Brain microvascular endothelial cell (primary cell): ENCODE measurements at regions not wholly inside any gene's neighbourhood (a gene's known extent, or its start where the extent isn't known, plus 50 kb on each side); places are given as distances from the start of the nearest gene placed in this dataset.

Source experiments
- DNase-seq: peaks from one replicate; pipeline ENCODE4 v3.0.0-alpha.2; 2020
- H3K27ac ChIP-seq: fragments of 250-450 bp; sonication (Bioruptor Pico); 2 replicates; pipeline ENCODE4 v1.5.1; 2020; ENCODE audit warnings: mild to moderate bottlenecking, moderate library complexity
- H3K27me3 ChIP-seq: fragments of 250-450 bp; sonication (Bioruptor Pico); replicated peaks from 2 replicates; pipeline ENCODE4 v1.5.1; 2020; ENCODE audit warnings: mild to moderate bottlenecking
- H3K36me3 ChIP-seq: fragments of 250-450 bp; sonication (Bioruptor Pico); replicated peaks from 2 replicates; pipeline ENCODE4 v1.5.1; 2020; ENCODE audit warnings: mild to moderate bottlenecking
- H3K4me3 ChIP-seq: 2 replicates; pipeline ENCODE4 v1.5.1; 2011; ENCODE audit warnings: low read depth, mild to moderate bottlenecking, control low read depth, low read length, moderate library complexity
- in situ Hi-C: cut with HindIII; loops from 2 replicates; pipeline ENCODE4 v1.10.0; 2017; ENCODE audit warnings: low sequenced_read_pairs, low pct_ligation_motif_present
- TF ChIP-seq, protein P1 (sequence below): IDR thresholded peaks from 2 replicates; pipeline ENCODE4 v1.5.1; 2011; ENCODE audit warnings: low read depth, mild to moderate bottlenecking, moderate library complexity, low read length, control low read depth, inconsistent platforms; ENCODE audit errors: missing control alignments

DNA sequence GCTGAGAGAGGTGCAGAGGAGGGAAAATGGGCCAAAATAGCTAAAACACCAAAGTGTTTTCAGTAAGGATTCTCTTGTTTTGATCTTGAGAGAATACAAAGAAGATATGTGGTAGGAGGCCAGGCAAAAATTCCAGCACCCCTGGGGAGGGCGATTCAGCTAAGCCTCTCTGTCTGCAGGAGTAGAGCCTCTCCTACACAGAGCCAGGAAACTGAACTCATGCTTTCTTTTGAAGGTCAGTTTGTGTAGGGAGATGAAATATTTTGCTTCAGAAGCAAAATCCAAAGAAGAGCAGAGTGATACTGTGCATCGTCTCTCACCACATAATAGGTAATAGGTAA is 565.0 kb downstream of the FGF9 start:
- in situ Hi-C loops: no loop called here

DNA sequence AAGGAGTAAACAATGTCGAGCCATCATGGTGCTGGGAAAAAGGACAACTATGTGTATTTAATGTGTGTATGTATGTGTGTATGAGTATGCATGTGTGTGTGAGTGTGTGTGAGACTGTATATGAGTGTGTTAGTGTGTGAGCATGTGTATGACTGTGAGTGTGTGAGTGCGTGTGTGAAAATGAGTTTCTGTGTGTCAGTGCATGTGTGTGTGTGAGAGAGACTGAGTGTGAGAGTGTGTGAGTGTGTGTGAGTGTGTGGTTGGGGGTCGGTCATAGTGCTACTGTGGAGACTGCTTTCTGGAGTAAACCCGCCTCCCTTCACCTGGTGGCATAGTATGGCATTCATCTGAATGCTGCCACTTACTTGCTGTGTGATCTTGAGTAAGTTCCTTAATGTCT is 567.4 kb downstream of the FGF9 start:
- TF ChIP-seq, protein P1, sequence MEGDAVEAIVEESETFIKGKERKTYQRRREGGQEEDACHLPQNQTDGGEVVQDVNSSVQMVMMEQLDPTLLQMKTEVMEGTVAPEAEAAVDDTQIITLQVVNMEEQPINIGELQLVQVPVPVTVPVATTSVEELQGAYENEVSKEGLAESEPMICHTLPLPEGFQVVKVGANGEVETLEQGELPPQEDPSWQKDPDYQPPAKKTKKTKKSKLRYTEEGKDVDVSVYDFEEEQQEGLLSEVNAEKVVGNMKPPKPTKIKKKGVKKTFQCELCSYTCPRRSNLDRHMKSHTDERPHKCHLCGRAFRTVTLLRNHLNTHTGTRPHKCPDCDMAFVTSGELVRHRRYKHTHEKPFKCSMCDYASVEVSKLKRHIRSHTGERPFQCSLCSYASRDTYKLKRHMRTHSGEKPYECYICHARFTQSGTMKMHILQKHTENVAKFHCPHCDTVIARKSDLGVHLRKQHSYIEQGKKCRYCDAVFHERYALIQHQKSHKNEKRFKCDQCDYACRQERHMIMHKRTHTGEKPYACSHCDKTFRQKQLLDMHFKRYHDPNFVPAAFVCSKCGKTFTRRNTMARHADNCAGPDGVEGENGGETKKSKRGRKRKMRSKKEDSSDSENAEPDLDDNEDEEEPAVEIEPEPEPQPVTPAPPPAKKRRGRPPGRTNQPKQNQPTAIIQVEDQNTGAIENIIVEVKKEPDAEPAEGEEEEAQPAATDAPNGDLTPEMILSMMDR: no peak
- H3K4me3 ChIP-seq: no peak overlapping the region
- in situ Hi-C loops: no loop called here
- H3K36me3 ChIP-seq: no peaks in the 10 kb centered on the region
- no peaks in the 10 kb centered on the region for H3K27me3 ChIP-seq
- no peak overlapping the region for H3K27ac ChIP-seq
- DNase-seq: no peak

More for the DNA sequence above, 565.0 kb downstream of the FGF9 start:
- TF ChIP-seq, protein P1: no peak
- no peak overlapping the region for H3K27ac ChIP-seq
- H3K4me3 ChIP-seq: no peak overlapping the region
- no peaks in the 10 kb centered on the region for H3K27me3 ChIP-seq
- DNase-seq: no peak
- no peaks in the 10 kb centered on the region for H3K36me3 ChIP-seq

DNA sequence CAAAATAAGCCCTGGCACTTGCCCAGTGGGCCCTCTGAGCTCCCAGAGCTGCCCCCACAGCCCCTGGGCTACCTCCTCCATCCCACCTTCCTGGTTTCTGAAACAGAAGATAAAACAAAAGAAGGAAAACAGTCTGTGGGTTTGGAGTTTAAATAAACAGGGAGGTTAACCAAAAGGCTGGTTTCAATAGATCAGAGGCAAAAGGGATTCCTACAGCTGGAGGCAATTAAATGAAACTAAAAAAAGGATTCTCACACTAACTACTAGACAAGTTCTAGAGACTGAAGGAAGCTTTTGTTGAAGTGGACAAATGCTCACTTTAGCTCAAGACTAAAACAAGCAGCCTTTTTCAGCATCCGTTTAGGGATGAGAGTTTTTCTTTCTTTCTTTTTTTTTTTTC is 569.8 kb downstream of the FGF9 start:
- in situ Hi-C loops: no loop called here
- Histone ChIP-seq H3K27ac (no peak overlapping the region), H3K36me3 (no peaks in the 10 kb centered on the region), H3K4me3 (no peak overlapping the region), H3K27me3 (no peaks in the 10 kb centered on the region)
- no peak for DNase-seq
- TF ChIP-seq, protein P1: no peak

DNA sequence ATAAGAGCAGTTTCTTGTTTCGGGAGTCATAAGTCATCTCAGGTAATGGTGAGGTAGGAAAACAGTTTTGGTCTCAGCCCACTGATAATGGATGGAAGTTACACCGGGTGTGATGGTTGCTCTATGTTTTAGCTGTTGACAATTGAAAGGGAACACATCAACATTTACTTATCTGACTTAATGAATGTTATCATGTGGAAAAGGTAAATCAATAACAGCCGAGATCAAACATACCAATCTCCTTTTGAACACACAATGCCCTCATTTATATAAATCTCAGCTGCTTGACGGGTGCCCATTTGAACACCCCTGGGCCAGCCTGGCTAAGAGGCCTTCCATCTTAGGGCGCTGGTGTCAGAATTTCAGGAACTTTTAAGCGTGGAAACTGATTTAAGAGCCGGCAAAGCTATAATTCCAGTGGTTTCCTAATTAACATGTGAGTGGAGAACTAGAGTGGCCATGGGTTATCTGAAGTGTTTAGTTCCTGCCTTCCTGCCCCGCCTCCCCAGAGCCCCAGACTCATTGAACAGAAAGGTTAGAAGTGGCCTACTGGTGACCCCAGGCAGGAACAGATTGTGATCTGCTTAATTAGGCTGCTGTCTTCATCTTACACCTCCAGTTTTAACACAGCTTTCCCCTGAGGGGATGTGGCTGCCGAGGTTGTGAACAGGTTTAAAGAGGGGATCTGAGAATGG is 572.7 kb downstream of the FGF9 start:
- no peak overlapping the region for H3K4me3 ChIP-seq
- H3K27ac ChIP-seq: no peak overlapping the region
- DNase-seq: no peak
- in situ Hi-C loops: no loop called here
- H3K36me3 ChIP-seq: no peaks in the 10 kb centered on the region
- no peaks in the 10 kb centered on the region for H3K27me3 ChIP-seq
- TF ChIP-seq, protein P1: no peak

DNA sequence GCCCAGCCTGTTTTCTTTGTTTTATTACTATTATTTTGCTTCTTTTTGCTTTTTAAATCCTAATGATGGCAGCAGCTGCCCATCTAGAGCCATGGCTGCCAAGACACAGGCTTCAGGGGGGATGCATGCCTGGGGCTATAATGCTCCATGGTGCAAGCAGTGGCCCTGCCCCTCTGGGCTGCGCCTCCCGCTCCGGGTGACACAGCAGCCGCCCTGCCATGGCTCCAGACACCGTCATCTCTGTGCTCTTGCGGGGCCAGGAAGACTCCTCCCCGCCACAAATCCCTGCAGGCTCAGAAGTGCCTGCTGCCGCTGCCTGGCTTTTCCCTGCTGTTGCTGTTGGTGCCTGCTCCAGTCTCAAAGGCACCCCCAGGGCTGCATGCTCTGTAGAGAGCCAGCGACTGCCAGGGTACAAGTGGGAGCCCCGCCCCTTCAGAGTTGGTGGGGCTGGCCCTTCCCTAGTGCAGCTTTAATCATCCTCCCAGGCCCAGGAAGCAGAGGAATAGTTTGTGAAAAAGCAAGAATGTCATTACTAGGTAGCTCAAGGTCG is 581.5 kb downstream of the FGF9 start:
- no peak for DNase-seq
- in situ Hi-C loops: no loop called here
- no peak overlapping the region for H3K27ac ChIP-seq
- H3K27me3 ChIP-seq: no peaks in the 10 kb centered on the region
- no peaks in the 10 kb centered on the region for H3K36me3 ChIP-seq
- TF ChIP-seq, protein P1: no peak
- H3K4me3 ChIP-seq: no peak overlapping the region

DNA sequence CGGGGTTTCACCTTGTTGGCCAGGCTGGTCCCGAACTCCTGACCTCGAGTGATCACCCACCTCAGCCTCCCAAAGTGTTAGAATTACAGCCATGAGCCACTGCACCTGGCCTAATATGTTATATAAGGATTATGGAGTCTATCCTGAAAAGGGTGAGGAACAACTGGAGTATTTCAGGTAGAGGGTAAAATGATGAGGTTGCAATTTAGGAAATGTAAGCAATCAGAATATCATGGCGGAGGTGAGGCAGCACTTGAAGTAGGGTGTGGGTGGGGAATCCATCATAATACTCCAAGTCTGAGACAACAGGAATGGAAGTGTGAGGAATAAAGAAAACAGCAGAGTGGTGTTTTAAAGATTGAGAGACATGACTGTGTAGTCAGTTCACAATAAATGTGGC is 582.2 kb downstream of the FGF9 start:
- TF ChIP-seq, protein P1: no peak

More for the DNA sequence above, 582.2 kb downstream of the FGF9 start:
- H3K27me3 ChIP-seq: no peaks in the 10 kb centered on the region
- H3K27ac ChIP-seq: no peak overlapping the region
- no peaks in the 10 kb centered on the region for H3K36me3 ChIP-seq
- no peak for DNase-seq
- in situ Hi-C loops: no loop called here
- no peak overlapping the region for H3K4me3 ChIP-seq
